HG02981 (cell line): ENCODE measurements at regions not wholly inside any gene's neighbourhood (a gene's known extent, or its start where the extent isn't known, plus 50 kb on each side); places are given as distances from the start of the nearest gene placed in this dataset.
"Not testable (repeated sequence)": the region's sequence is repeated elsewhere in the genome, so short reads cannot be mapped to it uniquely, and the experiment has no call there.

Source experiments
- ATAC-seq: cut with Tn5 transposase; IDR thresholded peaks from one replicate; pipeline ENCODE4 v1.9.1; 2021; ENCODE audit warnings: mild to moderate bottlenecking, moderate library complexity; ENCODE audit not compliant: unreplicated experiment

- ATAC-seq, result no peak
These were observed 847.7 kb downstream of the CDH18 start for GRCh38 chr5:19140276-19140675.

GRCh38 chr5:19141937-19142524 lies 846.0 kb downstream of the CDH18 start:
- ATAC-seq, result not testable (repeated sequence)

DNA sequence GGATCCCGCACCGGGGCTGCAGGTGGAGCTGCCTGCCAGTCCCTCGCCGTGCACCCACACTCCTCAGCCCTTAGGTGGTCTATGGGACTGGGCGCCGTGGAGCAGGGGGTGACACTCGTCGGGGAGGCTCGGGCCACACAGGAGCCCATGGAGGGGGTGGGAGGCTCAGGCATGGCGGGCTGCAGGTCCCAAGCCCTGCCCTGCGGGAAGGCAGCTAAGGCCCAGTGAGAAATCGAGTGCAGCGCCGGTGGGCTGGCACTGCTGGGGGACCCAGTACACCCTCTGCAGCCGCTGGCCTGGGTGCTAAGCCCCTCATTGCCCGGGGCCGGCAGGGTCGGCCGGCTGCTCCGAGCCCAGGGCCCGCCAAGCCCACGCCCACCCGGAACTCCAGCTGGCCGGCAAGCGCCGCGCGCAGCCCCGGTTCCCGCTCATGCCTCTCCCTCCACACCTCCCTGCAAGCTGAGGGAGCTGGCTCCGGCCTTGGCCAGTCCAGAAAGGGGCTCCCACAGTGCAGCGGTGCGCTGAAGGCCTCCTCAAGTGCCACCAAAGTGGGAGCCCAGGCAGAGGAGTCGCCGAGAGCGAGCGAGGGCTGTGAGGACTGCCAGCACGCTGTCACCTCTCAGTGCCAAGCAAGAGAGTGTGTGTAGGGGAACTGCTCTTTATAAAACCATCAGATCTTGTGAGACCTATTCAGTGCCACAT lies 845.1 kb downstream of the CDH18 start:
- not testable (repeated sequence) for ATAC-seq

- ATAC-seq, result no peak
These were observed 844.1 kb downstream of the CDH18 start for GRCh38 chr5:19143935-19144334.

- no peak for ATAC-seq
These were observed 818.6 kb downstream of the CDH18 start for GRCh38 chr5:19169426-19169825.

DNA sequence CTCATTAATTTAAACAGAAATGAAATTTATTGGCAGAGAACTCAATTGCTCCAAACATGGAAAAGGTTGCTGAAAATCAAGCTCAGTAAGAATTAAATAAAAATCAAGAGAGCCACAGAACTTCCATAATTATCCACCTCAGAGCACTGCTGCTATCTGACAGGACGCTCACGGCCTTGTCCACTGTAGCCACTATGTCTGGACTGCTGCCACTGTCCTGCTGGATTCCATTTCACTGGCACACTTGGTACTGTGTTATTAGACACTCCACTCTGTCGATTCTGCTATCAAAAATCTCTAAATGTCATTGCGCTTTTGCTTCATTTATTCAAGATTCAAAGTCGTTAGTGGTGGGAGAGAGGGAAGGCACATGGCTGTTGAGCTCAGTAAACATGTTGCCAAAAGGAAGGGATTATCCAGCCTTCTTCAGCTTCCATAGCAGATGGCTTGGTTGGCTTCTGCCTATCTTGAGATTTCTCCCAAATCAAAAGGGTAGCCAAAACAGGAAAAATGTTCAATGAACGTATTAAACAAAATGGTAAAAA lies 815.0 kb downstream of the CDH18 start:
- no peak for ATAC-seq

GRCh38 chr5:19175776-19176570 lies 812.0 kb downstream of the CDH18 start:
- no peak for ATAC-seq

- no peak for ATAC-seq
These were observed 808.4 kb downstream of the CDH18 start for GRCh38 chr5:19179571-19179970.

- ATAC-seq, result no peak
These were observed 798.8 kb downstream of the CDH18 start for GRCh38 chr5:19189176-19189575.

GRCh38 chr5:19193631-19194030 lies 794.4 kb downstream of the CDH18 start:
- ATAC-seq, result no peak

DNA sequence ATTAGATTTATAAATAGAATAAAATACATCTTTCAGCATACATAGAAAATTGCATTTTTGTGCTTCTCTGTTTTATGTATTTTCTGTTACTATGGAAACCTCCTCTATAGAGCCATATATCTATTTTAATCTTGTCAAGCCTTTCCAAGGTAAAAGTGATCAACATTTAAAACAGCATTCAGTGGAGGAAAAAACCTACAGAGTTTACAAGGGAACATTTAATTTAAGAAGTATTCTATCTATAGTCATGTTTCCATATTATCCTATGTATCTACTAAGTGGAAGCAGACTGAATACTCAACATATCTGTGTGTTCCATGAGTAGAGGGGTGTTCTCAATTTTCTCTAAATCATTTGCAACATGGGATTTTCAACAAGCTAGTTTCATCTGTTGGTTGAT lies 791.4 kb downstream of the CDH18 start:
- ATAC-seq, result no peak

GRCh38 chr5:19200251-19200650 lies 787.7 kb downstream of the CDH18 start:
- no peak for ATAC-seq

- no peak for ATAC-seq
These were observed 779.6 kb downstream of the CDH18 start for GRCh38 chr5:19208397-19208796.

DNA sequence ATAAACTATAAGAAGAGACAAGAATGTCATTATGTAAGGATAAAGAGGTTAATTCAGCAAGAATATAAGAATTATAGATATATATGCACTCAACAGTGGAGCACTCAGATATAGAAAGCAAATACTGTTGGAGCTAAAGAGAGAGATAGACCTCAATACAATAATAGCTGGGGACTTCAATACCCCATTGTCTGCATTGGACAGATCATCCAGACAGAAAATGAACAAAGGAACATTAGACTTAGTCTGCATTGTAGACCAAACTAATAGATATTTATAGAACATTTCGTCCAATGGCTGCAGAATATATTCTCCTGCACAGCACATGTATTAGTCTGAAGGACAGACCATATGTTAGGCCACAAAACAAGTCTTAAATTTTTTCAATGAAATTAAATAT lies 777.1 kb downstream of the CDH18 start:
- no peak for ATAC-seq

- no peak for ATAC-seq
These were observed 758.7 kb downstream of the CDH18 start for GRCh38 chr5:19229179-19229835.

- no peak for ATAC-seq
These were observed 754.4 kb downstream of the CDH18 start for GRCh38 chr5:19233573-19233972.

DNA sequence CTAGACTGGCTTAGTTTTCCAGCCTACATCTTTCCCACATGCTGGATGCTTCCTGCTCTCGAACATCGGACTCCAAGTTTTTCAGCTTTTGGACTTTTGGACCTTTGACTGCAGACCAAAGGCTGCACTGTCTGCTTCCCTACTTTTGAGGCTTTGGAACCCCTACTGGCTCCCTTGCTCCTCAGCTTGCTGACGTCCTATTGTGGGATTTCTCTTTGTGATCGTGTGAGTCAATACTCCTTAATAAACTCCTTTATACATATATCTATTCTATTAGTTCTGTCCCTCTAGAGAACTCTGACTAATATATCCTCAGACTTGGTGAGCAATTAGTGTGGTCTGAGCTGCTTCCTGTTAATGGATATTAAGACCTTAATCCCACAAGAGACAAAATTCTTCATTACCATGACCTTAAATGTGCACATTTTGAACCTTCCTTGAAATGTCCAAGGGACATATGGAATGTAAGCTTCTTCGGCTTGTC lies 752.9 kb downstream of the CDH18 start:
- ATAC-seq, result no peak

DNA sequence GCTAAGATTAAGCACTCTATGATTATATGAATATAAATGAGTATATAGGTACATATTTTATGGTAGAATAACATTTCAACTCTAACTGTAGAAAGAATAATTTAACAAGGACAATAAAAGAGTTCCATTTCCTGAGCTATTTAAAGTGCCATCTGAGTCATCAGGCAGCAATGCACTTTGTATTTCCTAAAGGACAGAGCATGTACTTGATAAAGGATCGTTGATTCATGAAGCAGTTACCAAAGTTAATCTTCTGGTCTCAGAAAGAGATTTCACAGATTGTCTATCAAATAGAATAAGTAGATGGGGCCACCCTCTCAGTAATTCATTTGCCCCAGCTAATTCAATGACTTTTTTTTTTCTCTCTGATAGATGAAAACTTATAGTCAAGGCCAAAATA lies 747.8 kb downstream of the CDH18 start:
- ATAC-seq, result no peak

- no peak for ATAC-seq
These were observed 746.3 kb downstream of the CDH18 start for GRCh38 chr5:19241690-19242089.

- not testable (repeated sequence) for ATAC-seq
These were observed 741.8 kb downstream of the CDH18 start for GRCh38 chr5:19246191-19246590.

GRCh38 chr5:19247302-19247701 lies 740.7 kb downstream of the CDH18 start:
- no peak for ATAC-seq
